ENCODE measurements at regions not wholly inside any gene's neighbourhood (a gene's known extent, or its start where the extent isn't known, plus 50 kb on each side); places are given as distances from the start of the nearest gene placed in this dataset.

- ATAC-seq: no peak
- H3K4me3 ChIP-seq: no peak overlapping the region
- TF ChIP-seq HES2 (IDR thresholded peaks at IDR 0.05) (no peak), EHMT2 (IDR thresholded peaks at IDR 0.05; ENCODE audit: low read depth) (no peak), JUNB (IDR thresholded peaks at IDR 0.05) (no peak), SMC3 (IDR thresholded peaks at IDR 0.05) (no peak), PHF8 (IDR thresholded peaks at IDR 0.05; ENCODE audit: borderline replicate concordance, low read depth) (no peak), TFCP2L1 (CRISPR knock-in tag; IDR thresholded peaks at IDR 0.05) (no peak), ZNF302 (CRISPR knock-in tag; IDR thresholded peaks at IDR 0.05) (no peak), RNF2 (IDR thresholded peaks at IDR 0.05; ENCODE audit: borderline replicate concordance, low read depth) (no peak), BCL3 (IDR thresholded peaks at IDR 0.05) (no peak), CEBPB (IDR thresholded peaks at IDR 0.05) (no peak)
- TF ChIP-seq, protein P1, sequence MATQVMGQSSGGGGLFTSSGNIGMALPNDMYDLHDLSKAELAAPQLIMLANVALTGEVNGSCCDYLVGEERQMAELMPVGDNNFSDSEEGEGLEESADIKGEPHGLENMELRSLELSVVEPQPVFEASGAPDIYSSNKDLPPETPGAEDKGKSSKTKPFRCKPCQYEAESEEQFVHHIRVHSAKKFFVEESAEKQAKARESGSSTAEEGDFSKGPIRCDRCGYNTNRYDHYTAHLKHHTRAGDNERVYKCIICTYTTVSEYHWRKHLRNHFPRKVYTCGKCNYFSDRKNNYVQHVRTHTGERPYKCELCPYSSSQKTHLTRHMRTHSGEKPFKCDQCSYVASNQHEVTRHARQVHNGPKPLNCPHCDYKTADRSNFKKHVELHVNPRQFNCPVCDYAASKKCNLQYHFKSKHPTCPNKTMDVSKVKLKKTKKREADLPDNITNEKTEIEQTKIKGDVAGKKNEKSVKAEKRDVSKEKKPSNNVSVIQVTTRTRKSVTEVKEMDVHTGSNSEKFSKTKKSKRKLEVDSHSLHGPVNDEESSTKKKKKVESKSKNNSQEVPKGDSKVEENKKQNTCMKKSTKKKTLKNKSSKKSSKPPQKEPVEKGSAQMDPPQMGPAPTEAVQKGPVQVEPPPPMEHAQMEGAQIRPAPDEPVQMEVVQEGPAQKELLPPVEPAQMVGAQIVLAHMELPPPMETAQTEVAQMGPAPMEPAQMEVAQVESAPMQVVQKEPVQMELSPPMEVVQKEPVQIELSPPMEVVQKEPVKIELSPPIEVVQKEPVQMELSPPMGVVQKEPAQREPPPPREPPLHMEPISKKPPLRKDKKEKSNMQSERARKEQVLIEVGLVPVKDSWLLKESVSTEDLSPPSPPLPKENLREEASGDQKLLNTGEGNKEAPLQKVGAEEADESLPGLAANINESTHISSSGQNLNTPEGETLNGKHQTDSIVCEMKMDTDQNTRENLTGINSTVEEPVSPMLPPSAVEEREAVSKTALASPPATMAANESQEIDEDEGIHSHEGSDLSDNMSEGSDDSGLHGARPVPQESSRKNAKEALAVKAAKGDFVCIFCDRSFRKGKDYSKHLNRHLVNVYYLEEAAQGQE (IDR thresholded peaks at IDR 0.05): no peak
- TF ChIP-seq, protein P2, sequence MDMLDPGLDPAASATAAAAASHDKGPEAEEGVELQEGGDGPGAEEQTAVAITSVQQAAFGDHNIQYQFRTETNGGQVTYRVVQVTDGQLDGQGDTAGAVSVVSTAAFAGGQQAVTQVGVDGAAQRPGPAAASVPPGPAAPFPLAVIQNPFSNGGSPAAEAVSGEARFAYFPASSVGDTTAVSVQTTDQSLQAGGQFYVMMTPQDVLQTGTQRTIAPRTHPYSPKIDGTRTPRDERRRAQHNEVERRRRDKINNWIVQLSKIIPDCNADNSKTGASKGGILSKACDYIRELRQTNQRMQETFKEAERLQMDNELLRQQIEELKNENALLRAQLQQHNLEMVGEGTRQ (IDR thresholded peaks at IDR 0.05): no peak
- TF ChIP-seq, protein P3, sequence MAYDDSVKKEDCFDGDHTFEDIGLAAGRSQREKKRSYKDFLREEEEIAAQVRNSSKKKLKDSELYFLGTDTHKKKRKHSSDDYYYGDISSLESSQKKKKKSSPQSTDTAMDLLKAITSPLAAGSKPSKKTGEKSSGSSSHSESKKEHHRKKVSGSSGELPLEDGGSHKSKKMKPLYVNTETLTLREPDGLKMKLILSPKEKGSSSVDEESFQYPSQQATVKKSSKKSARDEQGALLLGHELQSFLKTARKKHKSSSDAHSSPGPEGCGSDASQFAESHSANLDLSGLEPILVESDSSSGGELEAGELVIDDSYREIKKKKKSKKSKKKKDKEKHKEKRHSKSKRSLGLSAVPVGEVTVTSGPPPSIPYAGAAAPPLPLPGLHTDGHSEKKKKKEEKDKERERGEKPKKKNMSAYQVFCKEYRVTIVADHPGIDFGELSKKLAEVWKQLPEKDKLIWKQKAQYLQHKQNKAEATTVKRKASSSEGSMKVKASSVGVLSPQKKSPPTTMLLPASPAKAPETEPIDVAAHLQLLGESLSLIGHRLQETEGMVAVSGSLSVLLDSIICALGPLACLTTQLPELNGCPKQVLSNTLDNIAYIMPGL (CRISPR knock-in tag; IDR thresholded peaks at IDR 0.05; ENCODE audit: borderline replicate concordance): no peak
- TF ChIP-seq, protein P4, sequence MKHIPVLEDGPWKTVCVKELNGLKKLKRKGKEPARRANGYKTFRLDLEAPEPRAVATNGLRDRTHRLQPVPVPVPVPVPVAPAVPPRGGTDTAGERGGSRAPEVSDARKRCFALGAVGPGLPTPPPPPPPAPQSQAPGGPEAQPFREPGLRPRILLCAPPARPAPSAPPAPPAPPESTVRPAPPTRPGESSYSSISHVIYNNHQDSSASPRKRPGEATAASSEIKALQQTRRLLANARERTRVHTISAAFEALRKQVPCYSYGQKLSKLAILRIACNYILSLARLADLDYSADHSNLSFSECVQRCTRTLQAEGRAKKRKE (CRISPR knock-in tag; IDR thresholded peaks at IDR 0.05; ENCODE audit: low read depth): no peak
- H3K4me2 ChIP-seq: no peak overlapping the region
- POLR2A ChIA-PET: no interaction called here
- H3K4me1 ChIP-seq: no peaks in the 10 kb centered on the region
- WGBS (ENCODE audit: missing lambda C conversion rate): 39% methylated on average over 1 of the region's 1 CpG
- FAIRE-seq: no peak
- CTCF ChIA-PET: no interaction called here
- H3K27ac ChIP-seq: no peak overlapping the region
- DNase-seq (ENCODE audit: low read depth in 1 of 2, low spot score in 1 of 2): no peak
- no peaks in the 10 kb centered on the region for H3K9me3 ChIP-seq
Observed at GRCh38 chr6:148021165-148021564, 321.5 kb upstream of the SASH1 start.

GRCh38 chr6:148021699-148022098, 320.9 kb upstream of the SASH1 start:
- Histone ChIP-seq H3K27ac (no peak overlapping the region), H3K4me3 (no peak overlapping the region), H3K4me2 (no peak overlapping the region), H3K4me1 (no peaks in the 10 kb centered on the region), H3K9me3 (no peaks in the 10 kb centered on the region)
- CTCF ChIA-PET: no interaction called here
- POLR2A ChIA-PET: no interaction called here
- FAIRE-seq: no peak
- WGBS (ENCODE audit: missing lambda C conversion rate): 35% methylated on average over 5 of the region's 5 CpGs
- no peak for DNase-seq (ENCODE audit: low read depth in 1 of 2, low spot score in 1 of 2)
- ATAC-seq: no peak
- TF ChIP-seq, protein P1 (IDR thresholded peaks at IDR 0.05): no peak
- TF ChIP-seq ZFP36 (IDR thresholded peaks at IDR 0.05; ENCODE audit: borderline replicate concordance, partially characterized antibody) (no peak), ZC3H11A (IDR thresholded peaks at IDR 0.05) (no peak), RFX5 (IDR thresholded peaks at IDR 0.05) (no peak), BCL3 (IDR thresholded peaks at IDR 0.05) (no peak), NFE2L2 (conservative IDR thresholded peaks at IDR 0.05; ENCODE audit: low read length) (no peak), FOSB (CRISPR knock-in tag; IDR thresholded peaks at IDR 0.05) (no peak), SREBF2 (IDR thresholded peaks at IDR 0.05) (no peak), ESRRA (IDR thresholded peaks at IDR 0.05; ENCODE audit: borderline replicate concordance, low read length) (no peak)
